ENCODE measurements at regions not wholly inside any gene's neighbourhood (a gene's known extent, or its start where the extent isn't known, plus 50 kb on each side); places are given as distances from the start of the nearest gene placed in this dataset.

DNA sequence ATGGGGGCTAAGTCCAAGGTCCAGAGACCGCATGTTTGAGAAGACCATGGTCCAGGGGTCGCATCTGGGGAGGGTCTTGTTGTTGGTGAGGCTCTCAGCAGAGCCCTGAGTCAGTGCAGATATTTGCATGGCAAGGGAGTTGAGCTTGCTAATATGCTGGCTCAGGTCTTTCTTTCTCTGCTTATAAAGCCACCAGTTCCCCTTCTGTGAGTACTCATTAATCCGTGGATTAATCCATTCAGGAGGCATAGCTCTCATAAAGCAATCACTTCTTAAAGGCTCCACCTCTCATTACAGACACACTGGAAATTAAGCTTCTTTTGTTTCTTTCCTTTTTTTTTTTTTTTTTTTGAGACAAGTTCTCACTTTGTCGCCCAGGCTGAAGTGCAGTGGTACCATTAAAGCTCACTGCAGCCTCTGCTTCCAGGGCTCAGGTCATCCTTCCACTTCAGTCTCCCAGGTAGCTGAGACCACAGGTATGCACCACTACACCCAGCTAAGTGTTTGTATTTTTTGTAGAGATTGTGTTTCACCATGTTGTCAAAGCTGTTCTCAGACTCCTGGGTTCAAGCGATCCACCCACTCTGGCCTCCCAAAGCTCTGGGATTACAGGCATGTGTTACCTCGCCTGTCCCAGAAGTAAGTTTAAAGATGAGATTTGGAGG, 216.4 kb downstream of the SLITRK5 start:
- H3K27ac Mint-ChIP-seq, result no peak overlapping the region
- H3K4me1 Mint-ChIP-seq (ENCODE audit: low read depth), result no peaks in the 10 kb centered on the region
- peaks cover 10% of the 10 kb centered on the region for H3K9me3 Mint-ChIP-seq
- ChIA-PET POLR2A (no interaction called here), CTCF (no interaction called here)
- no peaks in the 10 kb centered on the region for H3K36me3 Mint-ChIP-seq
- H3K4me3 Mint-ChIP-seq, result no peak overlapping the region
- no peak for DNase-seq
- intact Hi-C loops (cut with micrococcal nuclease), result no loop called here
- no peaks in the 10 kb centered on the region for H3K27me3 Mint-ChIP-seq

DNA sequence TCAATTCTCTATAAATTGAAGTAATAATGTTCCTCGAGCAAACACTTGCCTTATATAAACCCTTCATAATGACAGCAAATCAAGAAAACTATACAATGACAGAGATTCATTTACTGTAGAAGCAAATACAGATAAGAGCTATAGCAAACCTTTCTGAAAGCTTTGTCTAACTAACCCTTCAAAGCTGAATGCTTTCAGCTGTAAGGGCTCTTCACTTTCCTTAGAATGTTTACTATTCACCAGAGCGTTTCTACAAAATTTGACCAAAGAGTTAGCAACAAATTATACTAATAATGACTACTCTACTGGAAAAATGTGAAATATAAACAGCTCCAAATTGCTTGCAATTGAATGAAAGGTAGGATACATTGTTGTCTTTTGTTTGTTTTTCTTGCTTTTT, 218.1 kb downstream of the SLITRK5 start:
- Mint-ChIP-seq H3K36me3 (no peaks in the 10 kb centered on the region), H3K27me3 (no peaks in the 10 kb centered on the region), H3K4me1 (ENCODE audit: low read depth) (no peaks in the 10 kb centered on the region), H3K4me3 (no peak overlapping the region), H3K9me3 (peaks cover 11% of the 10 kb centered on the region), H3K27ac (no peak overlapping the region)
- DNase-seq, result no peak
- ChIA-PET CTCF (no interaction called here), POLR2A (no interaction called here)
- intact Hi-C loops (cut with micrococcal nuclease), result no loop called here

DNA sequence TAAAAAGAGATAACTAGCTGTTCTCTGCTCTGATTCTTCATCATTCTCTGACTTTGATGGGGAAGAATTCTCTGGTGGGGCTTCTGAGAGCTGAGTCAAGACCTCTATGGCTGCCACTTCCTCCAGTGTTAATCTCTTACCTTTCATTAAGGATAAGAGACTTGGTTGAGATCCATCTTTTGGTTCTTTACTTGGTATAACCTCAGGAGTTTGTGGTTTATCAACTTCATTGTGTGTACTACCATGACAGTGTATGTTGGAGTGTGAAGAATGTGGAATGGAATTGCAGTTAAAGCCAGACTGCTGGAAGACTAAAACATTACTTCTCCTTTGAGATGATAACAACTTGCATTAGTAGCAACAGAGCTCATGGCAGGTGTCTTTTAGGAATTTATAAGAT, 222.0 kb downstream of the SLITRK5 start:
- intact Hi-C loops (cut with micrococcal nuclease), result no loop called here
- Mint-ChIP-seq H3K4me1 (ENCODE audit: low read depth) (no peaks in the 10 kb centered on the region), H3K9me3 (peaks cover 8% of the 10 kb centered on the region), H3K27ac (no peak overlapping the region), H3K27me3 (no peaks in the 10 kb centered on the region), H3K4me3 (no peak overlapping the region), H3K36me3 (no peaks in the 10 kb centered on the region)
- ChIA-PET POLR2A (no interaction called here), CTCF (no interaction called here)
- DNase-seq, result no peak

- H3K4me3 Mint-ChIP-seq, result no peak overlapping the region
- POLR2A ChIA-PET, result no interaction called here
- H3K4me1 Mint-ChIP-seq (ENCODE audit: low read depth), result no peaks in the 10 kb centered on the region
- no peaks in the 10 kb centered on the region for H3K36me3 Mint-ChIP-seq
- CTCF ChIA-PET, result interaction anchor here (0.5 kb wide), 1 partner anchor 908 kb away, joined by 3 read pairs; no protein-coding TSS in a partner anchor
- no peaks in the 10 kb centered on the region for H3K27me3 Mint-ChIP-seq
- intact Hi-C loops (cut with micrococcal nuclease), result no loop called here
- H3K9me3 Mint-ChIP-seq, result peaks cover 10% of the 10 kb centered on the region
- no peak overlapping the region for H3K27ac Mint-ChIP-seq
- DNase-seq, result no peak
Measured at GRCh38 chr13:87894059-87894458, 222.9 kb downstream of the SLITRK5 start.

GRCh38 chr13:87903553-87903952, 232.4 kb downstream of the SLITRK5 start:
- POLR2A ChIA-PET, result no interaction called here
- no peaks in the 10 kb centered on the region for H3K36me3 Mint-ChIP-seq
- H3K27ac Mint-ChIP-seq, result no peak overlapping the region
- intact Hi-C loops (cut with micrococcal nuclease), result no loop called here
- no peaks in the 10 kb centered on the region for H3K27me3 Mint-ChIP-seq
- CTCF ChIA-PET, result no interaction called here
- no peak for DNase-seq
- H3K4me1 Mint-ChIP-seq (ENCODE audit: low read depth), result no peaks in the 10 kb centered on the region
- H3K4me3 Mint-ChIP-seq, result no peak overlapping the region
- H3K9me3 Mint-ChIP-seq, result peaks cover 13% of the 10 kb centered on the region

DNA sequence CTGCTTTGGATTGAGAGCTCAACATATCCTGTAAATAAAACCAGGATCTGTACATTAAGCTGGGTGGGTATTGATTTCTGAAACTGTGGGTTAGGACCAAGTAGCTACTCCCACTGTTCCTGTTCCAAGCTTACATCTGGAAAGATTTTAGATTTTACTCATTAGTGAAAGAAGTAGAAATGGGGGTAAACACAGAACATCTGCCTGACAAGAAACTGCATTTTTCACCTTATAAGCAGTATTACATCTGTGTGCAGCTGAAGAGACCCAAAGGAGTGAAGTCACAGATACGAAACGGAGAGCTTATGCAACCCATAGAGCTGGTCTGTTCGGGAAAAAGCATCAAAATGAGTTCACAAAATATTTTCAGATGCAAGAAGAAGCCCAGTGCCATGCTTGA, 235.2 kb downstream of the SLITRK5 start:
- no peaks in the 10 kb centered on the region for H3K27me3 Mint-ChIP-seq
- H3K36me3 Mint-ChIP-seq, result no peaks in the 10 kb centered on the region
- H3K4me1 Mint-ChIP-seq (ENCODE audit: low read depth), result no peaks in the 10 kb centered on the region
- DNase-seq, result no peak
- H3K4me3 Mint-ChIP-seq, result no peak overlapping the region
- POLR2A ChIA-PET, result no interaction called here
- intact Hi-C loops (cut with micrococcal nuclease), result no loop called here
- no peak overlapping the region for H3K27ac Mint-ChIP-seq
- CTCF ChIA-PET, result no interaction called here
- peaks cover 6% of the 10 kb centered on the region for H3K9me3 Mint-ChIP-seq

- no peaks in the 10 kb centered on the region for H3K4me1 Mint-ChIP-seq (ENCODE audit: low read depth)
- no peak overlapping the region for H3K4me3 Mint-ChIP-seq
- CTCF ChIA-PET, result no interaction called here
- intact Hi-C loops (cut with micrococcal nuclease), result no loop called here
- peaks cover 5% of the 10 kb centered on the region for H3K9me3 Mint-ChIP-seq
- H3K36me3 Mint-ChIP-seq, result no peaks in the 10 kb centered on the region
- POLR2A ChIA-PET, result no interaction called here
- H3K27me3 Mint-ChIP-seq, result no peaks in the 10 kb centered on the region
- H3K27ac Mint-ChIP-seq, result no peak overlapping the region
- no peak for DNase-seq
Measured at GRCh38 chr13:87907202-87907601, 236.0 kb downstream of the SLITRK5 start.

- peaks cover 23% of the 10 kb centered on the region for H3K9me3 Mint-ChIP-seq
- POLR2A ChIA-PET, result no interaction called here
- H3K36me3 Mint-ChIP-seq, result no peaks in the 10 kb centered on the region
- DNase-seq, result no peak
- intact Hi-C loops (cut with micrococcal nuclease), result no loop called here
- H3K4me3 Mint-ChIP-seq, result no peak overlapping the region
- no peaks in the 10 kb centered on the region for H3K27me3 Mint-ChIP-seq
- no peak overlapping the region for H3K27ac Mint-ChIP-seq
- H3K4me1 Mint-ChIP-seq (ENCODE audit: low read depth), result no peaks in the 10 kb centered on the region
- CTCF ChIA-PET, result no interaction called here
Measured at GRCh38 chr13:87919956-87920355, 248.8 kb downstream of the SLITRK5 start.

DNA sequence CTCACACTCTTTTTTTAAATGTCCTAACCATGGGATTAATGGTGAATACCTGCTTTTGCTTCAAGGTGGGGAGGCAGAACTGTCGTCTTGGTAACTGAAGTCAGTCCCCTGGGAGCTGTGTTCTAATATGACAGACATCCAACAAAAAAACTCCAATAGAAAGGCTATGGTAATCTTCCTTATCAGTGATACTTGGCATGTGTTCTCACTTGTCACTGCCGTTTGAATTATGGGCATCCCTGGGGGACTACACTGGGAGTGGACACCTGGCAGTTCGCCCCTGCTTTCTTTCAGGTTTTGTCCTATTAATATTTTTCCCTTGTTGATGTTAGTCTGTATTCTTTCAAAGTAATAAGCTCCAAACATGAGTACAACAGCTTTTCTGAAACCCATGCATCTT, 252.6 kb downstream of the SLITRK5 start:
- intact Hi-C loops (cut with micrococcal nuclease), result no loop called here
- Mint-ChIP-seq H3K27me3 (no peaks in the 10 kb centered on the region), H3K4me3 (no peak overlapping the region), H3K27ac (no peak overlapping the region), H3K9me3 (peaks cover 26% of the 10 kb centered on the region), H3K4me1 (ENCODE audit: low read depth) (no peaks in the 10 kb centered on the region), H3K36me3 (no peaks in the 10 kb centered on the region)
- POLR2A ChIA-PET, result no interaction called here
- CTCF ChIA-PET, result no interaction called here
- DNase-seq, result no peak

DNA sequence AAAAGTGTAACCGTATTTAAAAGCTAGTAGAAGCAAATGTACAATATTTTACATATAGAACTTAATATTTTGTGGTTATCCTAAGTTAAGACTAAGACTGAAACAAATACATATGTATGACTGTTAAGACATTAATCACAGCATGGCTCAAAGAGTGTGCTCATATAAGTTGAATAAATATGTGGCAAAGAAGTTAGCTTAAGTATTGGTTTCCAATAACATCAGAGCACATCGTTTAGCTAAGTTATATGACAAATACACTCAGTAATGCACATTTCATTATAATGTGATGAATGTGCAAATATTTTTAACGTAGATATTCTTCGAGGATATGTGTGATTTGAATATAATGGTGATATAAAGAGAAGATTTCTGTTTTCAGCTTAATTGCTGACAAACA, 253.8 kb downstream of the SLITRK5 start:
- CTCF ChIA-PET, result no interaction called here
- no peak for DNase-seq
- POLR2A ChIA-PET, result no interaction called here
- intact Hi-C loops (cut with micrococcal nuclease), result no loop called here
- H3K4me1 Mint-ChIP-seq (ENCODE audit: low read depth), result no peaks in the 10 kb centered on the region
- no peak overlapping the region for H3K4me3 Mint-ChIP-seq
- no peaks in the 10 kb centered on the region for H3K27me3 Mint-ChIP-seq
- peaks cover 25% of the 10 kb centered on the region for H3K9me3 Mint-ChIP-seq
- H3K36me3 Mint-ChIP-seq, result no peaks in the 10 kb centered on the region
- H3K27ac Mint-ChIP-seq, result no peak overlapping the region

DNA sequence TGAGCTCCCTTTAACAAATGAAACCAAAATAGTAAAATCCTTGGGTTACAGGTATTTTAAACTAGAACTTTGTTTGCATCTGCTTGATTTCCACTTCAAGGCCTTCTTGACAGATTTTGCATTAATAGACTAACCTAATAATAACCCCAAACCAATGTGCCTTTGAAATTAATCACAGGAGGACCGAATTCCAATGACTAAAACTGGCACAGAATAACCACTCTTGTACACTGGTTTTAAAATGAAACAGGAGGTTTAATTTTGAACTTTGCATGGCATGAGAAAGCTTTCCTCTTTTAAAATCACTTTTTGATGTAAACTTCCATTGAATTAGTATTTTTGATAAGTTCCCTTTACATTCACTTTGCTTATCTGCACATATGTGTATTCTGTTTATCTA, 269.6 kb downstream of the SLITRK5 start:
- Mint-ChIP-seq H3K4me1 (ENCODE audit: low read depth) (no peaks in the 10 kb centered on the region), H3K27me3 (no peaks in the 10 kb centered on the region), H3K4me3 (no peak overlapping the region), H3K9me3 (peaks cover 15% of the 10 kb centered on the region), H3K36me3 (no peaks in the 10 kb centered on the region), H3K27ac (no peak overlapping the region)
- no peak for DNase-seq
- intact Hi-C loops (cut with micrococcal nuclease), result no loop called here
- ChIA-PET POLR2A (no interaction called here), CTCF (no interaction called here)

DNA sequence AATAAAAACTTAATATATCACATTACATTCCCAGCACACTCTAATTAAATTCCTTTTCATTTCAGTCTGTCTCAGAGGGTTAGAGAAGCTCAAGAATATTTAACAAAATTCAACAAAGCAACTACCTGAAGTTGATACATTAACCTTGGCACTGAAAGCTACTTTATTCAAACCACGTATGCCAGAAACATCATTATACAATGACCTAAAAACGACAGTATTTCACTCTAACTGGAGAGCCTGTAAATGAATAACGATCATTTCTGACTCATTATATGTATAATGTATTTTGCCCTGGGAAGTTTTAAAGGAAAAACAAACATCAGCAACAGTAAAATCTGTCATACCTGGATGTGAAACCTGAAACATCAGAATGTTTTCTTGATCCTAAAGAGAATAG, 270.1 kb downstream of the SLITRK5 start:
- intact Hi-C loops (cut with micrococcal nuclease), result no loop called here
- H3K4me3 Mint-ChIP-seq, result no peak overlapping the region
- H3K36me3 Mint-ChIP-seq, result no peaks in the 10 kb centered on the region
- POLR2A ChIA-PET, result no interaction called here
- no peaks in the 10 kb centered on the region for H3K4me1 Mint-ChIP-seq (ENCODE audit: low read depth)
- H3K27ac Mint-ChIP-seq, result no peak overlapping the region
- peaks cover 14% of the 10 kb centered on the region for H3K9me3 Mint-ChIP-seq
- CTCF ChIA-PET, result no interaction called here
- no peaks in the 10 kb centered on the region for H3K27me3 Mint-ChIP-seq
- DNase-seq, result no peak

- Mint-ChIP-seq H3K4me3 (no peak overlapping the region), H3K9me3 (peaks cover 14% of the 10 kb centered on the region), H3K27me3 (no peaks in the 10 kb centered on the region), H3K4me1 (ENCODE audit: low read depth) (no peaks in the 10 kb centered on the region), H3K36me3 (no peaks in the 10 kb centered on the region), H3K27ac (no peak overlapping the region)
- DNase-seq, result no peak
- intact Hi-C loops (cut with micrococcal nuclease), result no loop called here
- ChIA-PET CTCF (no interaction called here), POLR2A (no interaction called here)
Measured at GRCh38 chr13:87942205-87942604, 271.0 kb downstream of the SLITRK5 start.

- CTCF ChIA-PET, result no interaction called here
- Mint-ChIP-seq H3K36me3 (no peaks in the 10 kb centered on the region), H3K9me3 (peaks cover 14% of the 10 kb centered on the region), H3K27ac (no peak overlapping the region), H3K4me3 (no peak overlapping the region), H3K27me3 (no peaks in the 10 kb centered on the region), H3K4me1 (ENCODE audit: low read depth) (no peaks in the 10 kb centered on the region)
- intact Hi-C loops (cut with micrococcal nuclease), result no loop called here
- DNase-seq, result no peak
- POLR2A ChIA-PET, result no interaction called here
Measured at GRCh38 chr13:87944038-87944437, 272.9 kb downstream of the SLITRK5 start.
